Activated naive CD4-positive, alpha-beta T cell treated with anti-CD3 and anti-CD28 coated beads, Interleukin-2, amount 50 U/mL, for 16 hours (primary cell): ENCODE measurements at regions not wholly inside any gene's neighbourhood (a gene's known extent, or its start where the extent isn't known, plus 50 kb on each side); places are given as distances from the start of the nearest gene placed in this dataset.

ENCODE experiments used
- DNase-seq: peaks from one replicate; pipeline ENCODE4 v3.0.0-alpha.2; 2020

GRCh38 chr17:79338152-79338551, 263.5 kb downstream of the ENGASE start:
- DNase-seq: no peak

- no peak for DNase-seq
Observed at GRCh38 chr17:79337053-79337452, 262.4 kb downstream of the ENGASE start.

- no peak for DNase-seq
Observed at GRCh38 chr17:79335456-79335855, 260.8 kb downstream of the ENGASE start.

GRCh38 chr17:79332011-79332554, 257.5 kb downstream of the ENGASE start:
- DNase-seq: no peak

- no peak for DNase-seq
Observed at GRCh38 chr17:79331492-79331891, 256.9 kb downstream of the ENGASE start.

- DNase-seq: no peak
Observed at GRCh38 chr17:79330696-79331095, 256.1 kb downstream of the ENGASE start.

GRCh38 chr17:79330229-79330628, 255.6 kb downstream of the ENGASE start:
- no peak for DNase-seq

- DNase-seq: no peak
Observed at GRCh38 chr17:79326814-79327213, 252.2 kb downstream of the ENGASE start.

GRCh38 chr17:79325709-79326430, 251.2 kb downstream of the ENGASE start:
- DNase-seq: no peak

GRCh38 chr17:79324194-79324593, 249.6 kb downstream of the ENGASE start:
- DNase-seq: no peak

GRCh38 chr17:79323566-79323965, 248.9 kb downstream of the ENGASE start:
- DNase-seq: no peak

GRCh38 chr17:79322211-79323123, 247.8 kb downstream of the ENGASE start:
- DNase-seq: no peak

GRCh38 chr17:79320331-79320730, 245.7 kb downstream of the ENGASE start:
- no peak for DNase-seq

- DNase-seq: no peak
Observed at GRCh38 chr17:79317916-79318315, 243.3 kb downstream of the ENGASE start.

- DNase-seq: no peak
Observed at GRCh38 chr17:79316805-79317204, 242.2 kb downstream of the ENGASE start.

- DNase-seq: no peak
Observed at GRCh38 chr17:79315358-79316105, 240.9 kb downstream of the ENGASE start.

GRCh38 chr17:79314617-79315357, 240.2 kb downstream of the ENGASE start:
- no peak for DNase-seq

GRCh38 chr17:79311373-79311772, 236.7 kb downstream of the ENGASE start:
- DNase-seq: no peak

- no peak for DNase-seq
Observed at GRCh38 chr17:79306424-79307318, 232.0 kb downstream of the ENGASE start.

GRCh38 chr17:79305768-79306423, 231.3 kb downstream of the ENGASE start:
- no peak for DNase-seq

GRCh38 chr17:79305376-79305767, 230.7 kb downstream of the ENGASE start:
- DNase-seq: no peak
